H1 (cell line): ENCODE measurements at regions not wholly inside any gene's neighbourhood (a gene's known extent, or its start where the extent isn't known, plus 50 kb on each side); places are given as distances from the start of the nearest gene placed in this dataset.

Experiments used
- CTCF ChIA-PET: fragments of 300-600 bp; sonication (Branson Sonifier 250); formaldehyde crosslinking; loops from one replicate; lab custom pipeline; 2021; ENCODE audit not compliant: partially characterized antibody; lab: Charles Lee
- POLR2A ChIA-PET: fragments of 300-600 bp; sonication (Branson Sonifier 250); formaldehyde crosslinking; loops from one replicate; lab custom pipeline; 2021; ENCODE audit warnings: inconsistent platforms; ENCODE audit not compliant: partially characterized antibody; lab: Charles Lee
- DNase-seq, 2 experiments: peaks; one replicate each; pipeline versions ENCODE4 v3.0.0 to v3.0.0-alpha.2; 2010 to 2022; ENCODE audit warnings: low spot score in 2 of 2, low read depth in 1 of 2, mixed read lengths in 1 of 2
- FAIRE-seq: peaks from 2 replicates; lab custom pipeline; 2011; peaks lifted over from hg19 to GRCh38; lab: Jason Lieb, UNC
- H2AFZ ChIP-seq: 2 replicates; pipeline ENCODE4 v1.8.1; 2012; ENCODE audit warnings: low read length, inconsistent platforms
- H2AK5ac ChIP-seq: 2 replicates; pipeline ENCODE4 v1.6.1; 2013; ENCODE audit warnings: low read depth, low read length
- H2BK120ac ChIP-seq: replicated peaks from 2 replicates; pipeline ENCODE3; 2013; ENCODE audit warnings: low read depth, low read length, inconsistent platforms
- H2BK12ac ChIP-seq: 2 replicates; pipeline ENCODE4 v1.6.1; 2013; ENCODE audit warnings: low read depth, low read length
- H2BK15ac ChIP-seq: 2 replicates; pipeline ENCODE4 v1.6.1; 2013; ENCODE audit warnings: low read length
- H2BK20ac ChIP-seq: 2 replicates; pipeline ENCODE4 v1.6.1; 2013; ENCODE audit warnings: low read length
- H2BK5ac ChIP-seq: 2 replicates; pipeline ENCODE4 v1.6.1; 2013; ENCODE audit warnings: low read depth, low read length
- H3K14ac ChIP-seq: 2 replicates; pipeline ENCODE4 v1.6.1; 2013; ENCODE audit warnings: inconsistent platforms; ENCODE audit not compliant: insufficient read length
- H3K18ac ChIP-seq: 2 replicates; pipeline ENCODE4 v1.6.1; 2013; ENCODE audit warnings: low read length; ENCODE audit errors: extremely low read depth
- H3K23ac ChIP-seq: 2 replicates; pipeline ENCODE4 v1.6.1; 2013; ENCODE audit warnings: inconsistent platforms; ENCODE audit not compliant: insufficient read length
- H3K23me2 ChIP-seq: 2 replicates; pipeline ENCODE4 v1.6.1; 2013; ENCODE audit warnings: low read depth, low read length
- H3K27ac ChIP-seq: 2 replicates; pipeline ENCODE4 v1.6.1; 2011; ENCODE audit warnings: low read depth, low read length, inconsistent platforms
- H3K27me3 ChIP-seq, 4 experiments: replicated peaks in 1 of 4; 1 replicate in 1 of 4; 2 replicates in 3 of 4; pipeline versions ENCODE4 v1.6.1 to v1.8.1; 2011 to 2013; ENCODE audit warnings: low read length in 3 of 4, mild to moderate bottlenecking in 3 of 4, inconsistent platforms in 2 of 4, mixed read lengths in 2 of 4, moderate library complexity in 1 of 4; ENCODE audit not compliant: control insufficient read depth in 3 of 4, insufficient read depth in 3 of 4; ENCODE audit errors: extremely low read depth in 1 of 4
- H3K36me3 ChIP-seq, 4 experiments: 2 replicates each; pipeline versions ENCODE4 v1.6.1 to v1.8.1; 2011 to 2013; ENCODE audit warnings: mild to moderate bottlenecking in 4 of 4, low read length in 3 of 4, moderate library complexity in 2 of 4, control low read depth in 1 of 4, inconsistent platforms in 1 of 4; ENCODE audit not compliant: insufficient read depth in 4 of 4, control insufficient read depth in 2 of 4
- H3K4ac ChIP-seq: replicated peaks from 2 replicates; pipeline ENCODE3; 2013; ENCODE audit warnings: low read length, low read depth, mixed read lengths, inconsistent platforms; ENCODE audit not compliant: insufficient read length
- H3K4me1 ChIP-seq, 4 experiments: replicated peaks in 1 of 4; 1 replicate in 1 of 4; 2 replicates in 3 of 4; pipeline versions ENCODE4 v1.6.1 to v1.8.1; 2011 to 2013; ENCODE audit warnings: low read length in 3 of 4, inconsistent platforms in 2 of 4, mixed read lengths in 1 of 4; ENCODE audit not compliant: insufficient read depth in 4 of 4, control insufficient read depth in 3 of 4
- H3K4me2 ChIP-seq, 2 experiments: 2 replicates each; pipeline versions ENCODE4 v1.6.1 to v1.8.1; 2011 to 2013; ENCODE audit warnings: low read depth in 2 of 2, low read length in 2 of 2, control low read depth in 1 of 2, inconsistent platforms in 1 of 2, mild to moderate bottlenecking in 1 of 2; ENCODE audit not compliant: insufficient read depth in 1 of 2
- H3K4me3 ChIP-seq, 4 experiments: fragments of 200-600, 300-600 bp in 1 of 4; sonication (generic), shearing (Covaris generic), sonication (Bioruptor Twin) in 1 of 4; 2 replicates each; pipeline versions ENCODE4 v1.5.1 to v1.8.1; 2011 to 2016; ENCODE audit warnings: low read length in 4 of 4, low read depth in 3 of 4, control low read depth in 2 of 4, inconsistent platforms in 2 of 4, mild to moderate bottlenecking in 2 of 4, mixed read lengths in 1 of 4, moderate library complexity in 1 of 4; ENCODE audit not compliant: insufficient read depth in 2 of 4; ENCODE audit errors: extremely low read depth in 1 of 4
- H3K56ac ChIP-seq: replicated peaks from 2 replicates; pipeline ENCODE3; 2013; ENCODE audit warnings: low read depth, mild to moderate bottlenecking, mixed read lengths, low read length, inconsistent platforms; ENCODE audit not compliant: insufficient read length
- H3K79me1 ChIP-seq: 2 replicates; pipeline ENCODE4 v1.6.1; 2013; ENCODE audit warnings: low read depth, low read length, control low read depth
- H3K79me2 ChIP-seq, 2 experiments: 2 replicates each; pipeline versions ENCODE4 v1.6.1 to v1.8.1; 2012 to 2013; ENCODE audit warnings: low read length in 2 of 2, mild to moderate bottlenecking in 2 of 2, inconsistent platforms in 1 of 2; ENCODE audit not compliant: insufficient read depth in 2 of 2, control insufficient read depth in 1 of 2
- H3K9ac ChIP-seq, 4 experiments: replicated peaks in 1 of 4; 1 replicate in 1 of 4; 2 replicates in 3 of 4; pipeline versions ENCODE4 v1.6.1 to v1.8.1; 2011 to 2013; ENCODE audit warnings: low read depth in 3 of 4, low read length in 3 of 4, control low read depth in 2 of 4, mild to moderate bottlenecking in 2 of 4, moderate library complexity in 2 of 4, inconsistent platforms in 1 of 4; ENCODE audit errors: extremely low read depth in 1 of 4
- H3K9me3 ChIP-seq, 2 experiments: 2 replicates each; pipeline versions ENCODE4 v1.6.1 to v1.8.1; 2012 to 2013; ENCODE audit warnings: mild to moderate bottlenecking in 2 of 2, moderate library complexity in 2 of 2, control low read depth in 1 of 2, inconsistent platforms in 1 of 2, low read depth in 1 of 2, low read length in 1 of 2, mixed read lengths in 1 of 2; ENCODE audit not compliant: insufficient read depth in 2 of 2
- H4K20me1 ChIP-seq, 2 experiments: replicated peaks in 1 of 2; 2 replicates each; pipeline versions ENCODE3 to v1.8.1; 2011 to 2013; ENCODE audit warnings: inconsistent platforms in 2 of 2, low read length in 2 of 2, mild to moderate bottlenecking in 1 of 2; ENCODE audit not compliant: insufficient read depth in 2 of 2, control insufficient read depth in 1 of 2
- H4K5ac ChIP-seq: 2 replicates; pipeline ENCODE4 v1.6.1; 2013; ENCODE audit warnings: low read length, low read depth, mixed read lengths, inconsistent platforms; ENCODE audit not compliant: insufficient read length
- H4K8ac ChIP-seq: 2 replicates; pipeline ENCODE4 v1.8.0; 2013; ENCODE audit warnings: mild to moderate bottlenecking, moderate library complexity, low read length, inconsistent platforms; ENCODE audit not compliant: insufficient read depth; ENCODE audit errors: extremely low read depth
- H4K91ac ChIP-seq: replicated peaks from 2 replicates; pipeline ENCODE3; 2013; ENCODE audit warnings: low read length, mixed read lengths, inconsistent platforms; ENCODE audit not compliant: insufficient read length
- PHF8 ChIP-seq: fragments of 200-600 bp; sonication (generic); conservative IDR thresholded peaks from 2 replicates; pipeline ENCODE4 v1.7.1; 2012; ENCODE audit warnings: low read depth, mild to moderate bottlenecking, inconsistent platforms, low read length, moderate library complexity
- POLR2A ChIP-seq, 2 experiments: IDR thresholded peaks; 1 replicate in 1 of 2; 2 replicates in 1 of 2; pipeline ENCODE4 v1.6.1; 2011; ENCODE audit warnings: low read depth in 2 of 2, low read length in 2 of 2, mild to moderate bottlenecking in 2 of 2; ENCODE audit errors: control extremely low read depth in 1 of 2
- SAP30 ChIP-seq: fragments of 300-600 bp; sonication (generic); IDR thresholded peaks from 2 replicates; pipeline ENCODE4 v1.7.1; 2012; ENCODE audit warnings: low read length, moderate library complexity, mild to moderate bottlenecking, inconsistent platforms; ENCODE audit not compliant: insufficient read depth, insufficient replicate concordance
- TCF12 ChIP-seq: IDR thresholded peaks from 2 replicates; pipeline ENCODE4 v1.6.1; 2011; ENCODE audit warnings: low read depth, mild to moderate bottlenecking, low read length
- WGBS, 2 experiments: shearing (Covaris generic) in 1 of 2; methylation state at CpG; one replicate each; pipeline versions ENCODE4 v1.1.6 to v1.1.7; 2013 to 2015; ENCODE audit warnings: low lambda C conversion rate in 2 of 2, mixed read lengths in 2 of 2, inconsistent platforms in 1 of 2, low coverage in 1 of 2, missing lambda C conversion rate in 1 of 2; ENCODE audit not compliant: insufficient replicate concordance in 2 of 2, insufficient coverage in 1 of 2, insufficient read length in 1 of 2; ENCODE audit errors: extremely low coverage in 1 of 2, missing lambda C conversion rate in 1 of 2; 5-methylcytosine and 5-hydroxymethylcytosine counted together

GRCh38 chr14:86823581-86823980 lies 1169.4 kb downstream of the GALC start:
- FAIRE-seq, result no peak
- no peak for TF ChIP-seq TCF12
- no peak for TF ChIP-seq POLR2A (IDR thresholded peaks at IDR 0.05; ENCODE audit: control extremely low read depth in 1 of 2, low read depth in 2 of 2, low read length in 2 of 2)
- no peak for TF ChIP-seq PHF8
- TF ChIP-seq SAP30, result no peak
- TF ChIP-seq, all 59 proteins: peak for 0
- no peak overlapping the region for H3K18ac ChIP-seq

More at GRCh38 chr14:86823581-86823980, 1169.4 kb downstream of the GALC start:
- H3K56ac ChIP-seq, result no peak overlapping the region
- H4K5ac ChIP-seq, result no peak overlapping the region
- H2AFZ ChIP-seq, result no peak overlapping the region
- H2BK12ac ChIP-seq, result no peak overlapping the region
- no peak overlapping the region for H3K4ac ChIP-seq
- no peaks in the 10 kb centered on the region for H3K36me3 ChIP-seq
- H2AK5ac ChIP-seq, result no peak overlapping the region
- no peak overlapping the region for H2BK120ac ChIP-seq
- no peak overlapping the region for H4K8ac ChIP-seq
- H3K14ac ChIP-seq, result no peak overlapping the region
- H2BK20ac ChIP-seq, result no peak overlapping the region
- H3K79me2 ChIP-seq, result no peaks in the 10 kb centered on the region
- H4K91ac ChIP-seq, result no peak overlapping the region
- H3K9me3 ChIP-seq, result no peaks in the 10 kb centered on the region
- CTCF ChIA-PET, result no interaction called here
- POLR2A ChIA-PET, result no interaction called here
- no peak overlapping the region for H2BK15ac ChIP-seq
- no peak overlapping the region for H3K4me2 ChIP-seq
- H3K23ac ChIP-seq, result no peak overlapping the region
- H3K23me2 ChIP-seq, result no peaks in the 10 kb centered on the region
- no peak overlapping the region for H3K27ac ChIP-seq
- no peaks in the 10 kb centered on the region for H4K20me1 ChIP-seq
- H3K27me3 ChIP-seq, result no peaks in the 10 kb centered on the region
- H3K4me3 ChIP-seq, result no peak overlapping the region
- H3K79me1 ChIP-seq, result no peaks in the 10 kb centered on the region
- no peak for DNase-seq
- H3K4me1 ChIP-seq, result no peaks in the 10 kb centered on the region
- WGBS, 2 experiments, result 86% methylated on average over 2 of the region's 2 CpGs; no CpG with 5 or more reads in 1 of the 2 experiments
- H3K9ac ChIP-seq, result no peak overlapping the region
- H2BK5ac ChIP-seq, result no peak overlapping the region
